ENCODE measurements at regions not wholly inside any gene's neighbourhood (a gene's known extent, or its start where the extent isn't known, plus 50 kb on each side); places are given as distances from the start of the nearest gene placed in this dataset.

- no peak for DNase-seq (ENCODE audit: low spot score)
Measured at GRCh38 chr1:95370691-95371562, 136.9 kb downstream of the RWDD3 start.

GRCh38 chr1:95371666-95372282 is 137.8 kb downstream of the RWDD3 start:
- DNase-seq (ENCODE audit: low spot score): no peak

- no peak for DNase-seq (ENCODE audit: low spot score)
Measured at GRCh38 chr1:95375174-95375573, 141.2 kb downstream of the RWDD3 start.

- no peak for DNase-seq (ENCODE audit: low spot score)
Measured at GRCh38 chr1:95380909-95381308, 146.9 kb downstream of the RWDD3 start.

GRCh38 chr1:95382000-95382786 is 148.2 kb downstream of the RWDD3 start:
- no peak for DNase-seq (ENCODE audit: low spot score)

- no peak for DNase-seq (ENCODE audit: low spot score)
Measured at GRCh38 chr1:95383111-95383510, 149.1 kb downstream of the RWDD3 start.

GRCh38 chr1:95384567-95384966 is 150.6 kb downstream of the RWDD3 start:
- peak; percentile 81 for DNase-seq (ENCODE audit: low spot score)

GRCh38 chr1:95386371-95386770 is 152.4 kb downstream of the RWDD3 start:
- DNase-seq (ENCODE audit: low spot score): no peak

- no peak for DNase-seq (ENCODE audit: low spot score)
Measured at GRCh38 chr1:95386915-95387314, 152.9 kb downstream of the RWDD3 start.

- DNase-seq (ENCODE audit: low spot score): no peak
Measured at GRCh38 chr1:95388031-95388430, 154.0 kb downstream of the RWDD3 start.

- no peak for DNase-seq (ENCODE audit: low spot score)
Measured at GRCh38 chr1:95393434-95393833, 159.4 kb downstream of the RWDD3 start.

GRCh38 chr1:95396557-95396956 is 162.5 kb downstream of the RWDD3 start:
- DNase-seq (ENCODE audit: low spot score): no peak

- no peak for DNase-seq (ENCODE audit: low spot score)
Measured at GRCh38 chr1:95402780-95403179, 168.8 kb downstream of the RWDD3 start.

- DNase-seq (ENCODE audit: low spot score): no peak
Measured at GRCh38 chr1:95406279-95406678, 172.3 kb downstream of the RWDD3 start.

- peak; percentile 12 for DNase-seq (ENCODE audit: low spot score)
Measured at GRCh38 chr1:95407131-95407885, 173.3 kb downstream of the RWDD3 start.

GRCh38 chr1:95407886-95408291 is 173.9 kb downstream of the RWDD3 start:
- peak; percentile 46 for DNase-seq (ENCODE audit: low spot score)

- no peak for DNase-seq (ENCODE audit: low spot score)
Measured at GRCh38 chr1:95408507-95409136, 174.6 kb downstream of the RWDD3 start.

GRCh38 chr1:95409276-95409675 is 175.3 kb downstream of the RWDD3 start:
- DNase-seq (ENCODE audit: low spot score): no peak

GRCh38 chr1:95409901-95410300 is 175.9 kb downstream of the RWDD3 start:
- DNase-seq (ENCODE audit: low spot score): no peak

- DNase-seq (ENCODE audit: low spot score): no peak
Measured at GRCh38 chr1:95415146-95415545, 181.1 kb downstream of the RWDD3 start.

GRCh38 chr1:95426772-95427171 is 192.8 kb downstream of the RWDD3 start:
- DNase-seq (ENCODE audit: low spot score): no peak

GRCh38 chr1:95427525-95427924 is 193.5 kb downstream of the RWDD3 start:
- no peak for DNase-seq (ENCODE audit: low spot score)

Measured in iPS-NIHi11 (cell line).